Activated T-cell treated with anti-CD3 and anti-CD28 coated beads, Interleukin-2, amount 50 U/mL, for 1 hour (primary cell): ENCODE measurements at regions not wholly inside any gene's neighbourhood (a gene's known extent, or its start where the extent isn't known, plus 50 kb on each side); places are given as distances from the start of the nearest gene placed in this dataset.

ENCODE experiments used
- DNase-seq: peaks from one replicate; pipeline ENCODE4 v3.0.0-alpha.2; 2020

DNA sequence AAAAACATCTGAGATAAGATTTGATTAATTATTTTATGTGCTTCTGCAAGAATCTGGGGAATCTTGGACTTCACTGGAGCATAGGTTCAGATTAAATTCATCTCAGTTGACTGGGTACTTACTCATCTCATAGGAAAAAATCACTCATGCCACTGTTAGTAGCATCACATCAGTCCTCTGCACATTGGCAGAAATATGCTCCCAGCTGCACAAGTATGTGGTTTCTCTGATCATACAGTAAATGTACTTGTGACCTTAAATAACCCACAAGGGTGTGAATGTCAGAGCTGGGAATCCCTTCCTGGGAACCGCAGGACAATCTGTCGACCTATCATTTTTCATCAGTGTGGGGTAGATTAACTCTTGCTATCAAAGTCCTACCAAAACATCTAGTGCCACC lies 203.7 kb upstream of the SLC24A2 start:
- DNase-seq = no peak

GRCh38 chr9:19989213-19989612 lies 200.4 kb upstream of the SLC24A2 start:
- DNase-seq = no peak

- DNase-seq = no peak
Observed at GRCh38 chr9:19988281-19988680, 199.4 kb upstream of the SLC24A2 start.

GRCh38 chr9:19985081-19985480 lies 196.2 kb upstream of the SLC24A2 start:
- no peak for DNase-seq

DNA sequence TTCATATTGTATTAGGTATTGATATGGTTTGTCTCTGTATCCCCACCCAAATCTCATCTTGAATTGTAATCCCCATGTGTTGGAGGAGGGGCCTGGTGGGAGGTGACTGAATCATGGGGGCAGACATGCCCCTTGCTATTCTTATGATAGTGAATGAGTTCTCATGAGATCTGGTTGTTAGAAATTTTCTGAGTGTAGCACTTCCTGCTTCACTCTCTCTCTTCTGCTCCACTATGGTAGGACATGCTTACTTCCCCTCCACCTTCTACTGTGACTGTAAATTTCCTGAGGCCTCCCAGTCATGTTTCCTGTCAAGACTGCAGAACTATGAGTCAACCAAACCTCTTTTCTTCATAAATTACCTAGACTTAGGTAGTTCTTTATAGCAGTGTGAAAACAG lies 187.4 kb upstream of the SLC24A2 start:
- DNase-seq = peak; percentile 17

- DNase-seq = no peak
Observed at GRCh38 chr9:19975499-19975898, 186.7 kb upstream of the SLC24A2 start.

DNA sequence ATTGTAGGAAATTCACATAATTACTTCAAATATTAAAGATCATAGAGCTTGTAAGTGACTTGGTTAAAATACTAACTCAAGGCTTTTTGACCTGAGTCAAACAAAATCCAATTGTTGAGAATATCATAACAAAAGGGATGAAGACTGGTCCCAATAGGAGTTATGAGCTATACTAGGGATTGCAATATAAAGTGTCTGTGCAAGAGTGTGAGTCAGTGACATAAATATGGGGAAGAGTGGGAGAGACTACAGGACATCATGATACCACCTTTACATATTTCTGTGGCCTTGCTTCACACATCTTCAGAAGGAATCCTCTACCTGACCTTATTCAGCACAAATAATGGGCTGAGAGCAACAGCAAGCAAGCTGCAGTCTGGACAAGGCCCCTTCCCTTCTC lies 180.9 kb upstream of the SLC24A2 start:
- no peak for DNase-seq

DNA sequence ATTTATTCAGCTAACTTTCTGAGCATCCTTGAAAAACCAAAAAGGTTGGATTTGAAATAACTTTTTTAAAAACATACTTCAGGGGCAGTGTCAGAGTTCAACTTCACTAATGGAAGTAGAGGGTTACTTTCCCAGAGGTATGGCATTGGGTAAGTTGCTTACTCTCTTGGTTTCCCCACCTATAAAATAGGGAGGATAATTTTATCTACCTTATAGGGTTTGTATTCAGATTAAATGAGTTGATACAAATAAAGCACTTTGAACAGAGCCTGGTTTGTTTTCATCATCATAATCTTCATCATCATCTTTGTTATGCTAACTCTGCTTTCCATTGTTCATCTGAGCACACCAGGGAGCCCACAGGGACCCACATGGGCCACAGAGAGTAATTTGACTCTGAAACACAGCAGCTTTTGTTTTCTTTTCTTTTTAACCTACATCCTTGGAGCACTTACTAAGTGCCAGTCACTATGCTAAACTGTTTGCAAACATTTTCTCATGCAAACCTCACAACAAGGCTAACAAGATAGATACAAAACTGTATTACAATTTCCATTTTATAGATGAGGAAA lies 179.1 kb upstream of the SLC24A2 start:
- DNase-seq = no peak

DNA sequence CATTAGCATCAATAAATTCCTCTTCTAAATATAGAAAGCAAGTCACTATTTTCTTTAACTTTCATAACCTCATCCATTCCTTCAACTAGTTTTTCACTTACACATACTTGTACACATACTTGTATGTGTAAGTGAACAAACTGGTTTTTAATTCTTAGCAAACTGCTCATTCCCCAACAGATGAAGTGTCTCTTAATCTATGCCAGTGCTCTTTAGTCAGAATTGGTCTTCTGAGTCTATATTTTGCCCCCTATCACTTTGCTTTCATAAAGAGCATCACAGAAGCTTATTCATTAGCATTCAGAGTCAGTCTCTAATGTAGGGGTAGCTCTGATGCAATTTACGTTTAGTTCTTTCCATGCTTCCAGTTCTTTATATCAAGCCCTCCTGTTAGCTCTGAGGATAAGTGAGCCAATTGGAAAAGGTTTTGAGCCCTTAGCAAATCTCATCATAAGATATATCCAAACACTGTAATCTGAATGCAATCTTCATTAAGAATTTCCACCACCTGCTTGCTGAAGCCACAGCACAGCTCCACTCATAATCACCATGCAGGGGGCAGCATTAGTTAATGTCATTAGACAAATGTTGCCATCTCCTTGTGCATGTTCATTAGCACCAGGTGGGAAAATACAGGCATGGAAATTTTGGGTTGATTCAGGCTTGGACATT lies 178.5 kb upstream of the SLC24A2 start:
- DNase-seq = no peak

- no peak for DNase-seq
Observed at GRCh38 chr9:19965336-19965735, 176.5 kb upstream of the SLC24A2 start.

GRCh38 chr9:19947996-19948395 lies 159.2 kb upstream of the SLC24A2 start:
- no peak for DNase-seq

GRCh38 chr9:19946441-19947109 lies 157.7 kb upstream of the SLC24A2 start:
- DNase-seq = no peak

DNA sequence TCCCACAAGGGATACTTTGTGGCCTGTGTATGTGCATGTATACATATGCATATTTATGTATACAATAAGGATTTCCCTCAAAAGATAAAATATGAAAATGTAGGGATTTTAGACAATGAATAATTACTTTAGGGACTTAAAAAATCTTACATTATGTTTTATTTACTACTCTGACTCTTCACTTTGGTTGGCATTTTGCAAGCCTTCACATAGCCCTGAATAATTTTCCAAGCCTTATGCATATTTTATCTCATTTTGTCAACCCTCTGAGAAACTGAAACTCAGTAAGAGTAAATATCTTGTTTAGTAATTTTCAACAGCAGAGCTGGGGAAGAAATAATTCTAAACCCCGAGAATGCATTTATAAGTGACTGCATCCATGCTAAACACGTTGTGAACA lies 153.0 kb upstream of the SLC24A2 start:
- no peak for DNase-seq

DNA sequence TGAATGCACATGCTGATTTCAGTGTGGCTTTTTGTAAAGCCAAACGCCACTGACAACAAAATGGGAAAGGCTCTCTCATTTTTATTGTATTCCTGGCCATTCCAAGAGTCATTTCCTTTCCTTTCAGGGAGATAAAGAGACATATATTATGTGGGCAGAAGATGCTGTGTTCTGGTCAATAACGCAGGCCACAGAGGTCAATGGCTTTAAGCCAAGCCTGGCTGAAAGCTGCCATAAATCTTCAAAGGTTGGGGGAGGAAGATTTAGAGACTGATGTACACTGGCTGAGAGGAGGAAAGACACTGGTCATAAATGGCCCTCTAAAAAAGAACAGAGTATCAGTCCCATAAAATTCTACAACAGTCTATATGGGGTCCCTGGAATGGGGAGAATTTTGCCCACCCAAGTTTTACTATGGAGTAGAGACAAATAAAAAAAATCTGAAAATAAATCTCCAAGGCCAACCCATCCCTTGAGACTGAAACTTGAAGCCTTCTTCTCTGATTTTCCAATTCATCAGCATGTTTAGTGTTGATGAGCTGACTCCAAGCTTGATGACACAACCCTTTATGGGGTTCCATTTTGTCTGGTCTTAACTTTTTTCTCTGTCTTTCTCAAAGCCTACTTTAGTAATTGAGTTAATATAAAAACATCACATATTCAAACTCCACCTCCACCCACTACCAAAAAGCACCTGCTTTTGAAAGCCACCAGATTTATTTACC lies 152.1 kb upstream of the SLC24A2 start:
- DNase-seq = no peak

DNA sequence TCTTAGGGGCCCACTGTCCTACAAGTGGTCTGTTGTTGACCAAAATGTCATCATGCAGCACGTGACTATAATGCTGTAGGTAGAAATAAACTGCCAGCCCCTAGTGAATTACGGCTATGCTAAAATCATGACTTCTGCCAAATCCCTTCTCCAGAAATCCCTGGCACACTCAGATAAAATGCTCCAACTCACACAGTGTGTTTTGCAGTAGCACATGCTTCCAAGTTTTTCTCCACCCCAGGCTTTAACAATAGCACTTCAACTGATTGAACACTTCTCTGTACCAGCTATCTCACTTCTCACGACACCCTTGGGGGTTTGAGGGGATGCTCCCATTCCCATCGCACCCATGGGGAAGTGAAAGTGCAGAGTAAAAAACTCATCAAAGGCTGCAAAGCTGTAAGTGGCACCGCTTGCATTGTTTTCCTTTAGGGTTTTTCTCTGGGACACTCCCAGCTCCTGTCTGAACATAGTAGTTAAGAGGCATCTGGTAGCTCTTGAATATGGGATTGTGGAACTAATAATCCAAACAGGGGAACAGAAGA lies 151.0 kb upstream of the SLC24A2 start:
- DNase-seq = no peak

GRCh38 chr9:19938990-19939733 lies 150.3 kb upstream of the SLC24A2 start:
- DNase-seq = no peak

DNA sequence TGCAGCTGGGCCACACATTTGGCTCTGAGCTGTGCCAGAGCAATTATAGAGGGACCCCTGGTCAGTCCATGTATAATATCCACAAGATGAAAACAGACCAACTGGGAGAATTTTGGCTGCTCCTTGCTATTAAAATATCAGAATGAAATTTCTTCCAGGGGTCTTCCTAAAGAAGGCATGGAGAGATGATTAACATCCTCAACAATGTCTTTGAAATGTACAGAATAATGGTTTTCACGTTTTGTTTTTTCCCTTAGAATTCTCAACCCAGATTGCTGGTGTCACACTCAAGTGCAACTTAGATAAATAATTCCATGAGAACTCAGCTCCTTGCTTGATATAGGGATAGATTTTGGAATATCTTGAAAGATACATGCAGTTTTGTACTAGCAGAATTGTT lies 148.3 kb upstream of the SLC24A2 start:
- DNase-seq = no peak

- DNase-seq = no peak
Observed at GRCh38 chr9:19936598-19936997, 147.8 kb upstream of the SLC24A2 start.

DNA sequence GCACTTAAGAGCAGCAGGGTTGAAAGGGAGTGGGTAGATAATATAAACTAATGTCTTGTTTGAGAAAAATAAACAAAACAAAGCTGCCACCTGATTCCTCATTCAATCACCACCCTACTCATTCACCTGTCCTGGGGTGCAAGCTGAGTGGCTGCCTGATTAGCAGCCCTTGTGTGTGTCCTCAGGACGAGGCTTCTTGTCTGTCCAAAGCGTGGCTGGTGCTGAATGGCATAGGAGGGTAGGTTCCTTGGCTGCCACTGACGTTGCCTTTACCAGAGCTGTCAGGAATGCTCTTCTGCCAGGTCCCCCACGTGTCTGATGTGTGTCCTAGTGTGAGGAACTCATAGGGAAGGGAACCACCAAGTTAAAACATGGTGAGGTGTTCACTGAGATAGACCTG lies 146.6 kb upstream of the SLC24A2 start:
- DNase-seq = no peak

DNA sequence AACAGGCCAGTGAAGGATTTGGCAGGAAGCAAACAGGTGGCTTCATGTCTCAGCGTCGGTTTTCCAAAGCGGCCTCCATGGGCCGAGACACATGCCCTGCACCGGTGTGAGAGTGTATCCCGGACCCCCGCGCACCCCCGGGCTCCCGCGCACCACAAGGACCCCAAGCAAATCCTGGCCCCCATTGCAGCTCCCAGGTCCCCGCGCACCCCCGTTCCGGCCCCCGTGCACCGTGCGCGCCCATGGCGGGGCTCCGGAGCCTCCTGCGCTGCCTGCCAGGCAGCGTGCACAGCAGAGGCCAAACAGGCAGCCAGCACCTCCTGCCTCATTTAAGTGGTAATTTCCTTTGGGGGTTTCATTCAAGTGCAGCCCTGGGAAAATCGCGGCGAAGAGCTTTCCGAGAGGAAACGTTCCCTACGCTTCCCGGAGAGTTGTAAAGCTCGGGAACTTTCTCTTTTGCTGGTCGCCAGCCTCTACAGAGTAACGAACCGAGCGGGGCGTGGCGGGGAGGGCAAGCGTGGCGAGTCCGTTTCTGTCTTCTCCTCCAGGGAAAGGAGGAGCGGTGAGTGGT lies 145.5 kb upstream of the SLC24A2 start:
- no peak for DNase-seq

DNA sequence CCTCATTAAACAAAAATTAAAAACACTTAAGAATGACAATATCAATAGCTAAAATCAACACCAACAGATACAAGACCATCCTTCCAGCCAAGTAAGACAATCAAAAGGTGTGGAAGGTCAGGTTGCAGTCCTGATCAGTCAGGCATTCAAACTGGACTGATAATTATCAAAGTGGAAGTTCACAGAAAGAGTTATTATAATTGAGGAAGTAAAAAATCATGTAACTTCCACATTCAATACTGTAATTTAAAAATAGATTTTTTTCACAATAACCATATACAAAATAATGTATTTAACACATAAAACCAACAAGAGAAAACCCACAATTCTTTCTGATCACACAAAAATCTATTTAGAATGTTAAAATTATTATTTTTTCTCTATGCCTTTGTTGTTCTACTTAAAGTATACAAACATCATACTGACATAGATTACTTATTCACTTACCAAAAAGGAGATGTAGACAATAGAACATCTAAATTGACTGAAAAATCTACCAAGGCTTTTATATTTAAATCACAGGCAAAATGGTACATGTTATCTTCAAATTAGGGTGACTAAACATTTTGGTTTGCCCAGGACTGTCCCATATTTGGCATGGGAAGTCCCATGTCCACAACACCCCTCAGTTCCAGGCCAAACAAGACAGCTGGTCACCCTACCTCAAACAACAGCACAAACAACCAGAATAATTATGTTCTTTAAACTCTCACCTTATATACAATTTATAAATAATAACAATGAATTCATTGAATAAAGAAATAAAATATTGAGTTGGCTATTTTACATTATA lies 142.5 kb upstream of the SLC24A2 start:
- no peak for DNase-seq

GRCh38 chr9:19927560-19927959 lies 138.7 kb upstream of the SLC24A2 start:
- no peak for DNase-seq
